Suprapubic skin (tissue), 4 donors: ENCODE measurements at regions not wholly inside any gene's neighbourhood (a gene's known extent, or its start where the extent isn't known, plus 50 kb on each side); places are given as distances from the start of the nearest gene placed in this dataset.

Experiments used
- CTCF ChIP-seq, 2 donors: fragments of 200-600 bp in 1 of 2; fragments of 450-650 bp in 1 of 2; sonication (generic) in 1 of 2; IDR thresholded peaks; one replicate each; pipeline ENCODE4 v1.5.1; 2016 to 2019; ENCODE audit warnings: antibody characterized with exemption in 2 of 2, mild to moderate bottlenecking in 1 of 2, moderate library complexity in 1 of 2
- EP300 ChIP-seq: sonication (generic); formaldehyde crosslinking; IDR thresholded peaks from one replicate; pipeline ENCODE4 v1.6.1; 2017; ENCODE audit warnings: antibody characterized with exemption
- POLR2AphosphoS5 ChIP-seq, 3 donors: sonication (generic); formaldehyde crosslinking; IDR thresholded peaks; one replicate each; pipeline ENCODE4 v1.6.1; 2017; ENCODE audit warnings: antibody characterized with exemption in 3 of 3

GRCh38 chr16:80441935-80442334, 98.9 kb upstream of the DYNLRB2 start:
- TF ChIP-seq CTCF (IDR thresholded peaks at IDR 0.05), result no peak
- no peak for TF ChIP-seq EP300
- TF ChIP-seq POLR2AphosphoS5 (IDR thresholded peaks at IDR 0.05), result no peak
